IMR-90 (cell line): ENCODE measurements at regions not wholly inside any gene's neighbourhood (a gene's known extent, or its start where the extent isn't known, plus 50 kb on each side); places are given as distances from the start of the nearest gene placed in this dataset.

Experiments used
- CEBPB ChIP-seq: IDR thresholded peaks from 2 replicates; pipeline ENCODE4 v1.6.1; 2012; ENCODE audit warnings: low read depth, low read length, improper control_type of control experiment
- CTCF ChIP-seq: conservative IDR thresholded peaks from 2 replicates; pipeline ENCODE4 v1.5.1; 2012; ENCODE audit warnings: mild to moderate bottlenecking, low read depth, low read length, improper control_type of control experiment
- MAZ ChIP-seq: IDR thresholded peaks from 2 replicates; pipeline ENCODE4 v1.6.1; 2012; ENCODE audit warnings: low read depth, mild to moderate bottlenecking, low read length, improper control_type of control experiment, moderate library complexity, borderline replicate concordance
- MXI1 ChIP-seq: IDR thresholded peaks from 2 replicates; pipeline ENCODE4 v1.6.1; 2012; ENCODE audit warnings: low read depth, mild to moderate bottlenecking, low read length, moderate library complexity, borderline replicate concordance
- POLR2A ChIP-seq: IDR thresholded peaks from 2 replicates; pipeline ENCODE4 v1.6.1; 2012; ENCODE audit warnings: mild to moderate bottlenecking, low read depth, low read length
- RFX5 ChIP-seq: IDR thresholded peaks from 2 replicates; pipeline ENCODE4 v1.8.0; 2012; ENCODE audit warnings: low read depth, mild to moderate bottlenecking, low read length, moderate library complexity
- TF ChIP-seq, protein P1 (sequence below): fragments of 150-350 bp; IDR thresholded peaks from 2 replicates; pipeline ENCODE4 v1.6.1; 2017; ENCODE audit warnings: mild to moderate bottlenecking, antibody characterized with exemption, low read length, low read depth

DNA sequence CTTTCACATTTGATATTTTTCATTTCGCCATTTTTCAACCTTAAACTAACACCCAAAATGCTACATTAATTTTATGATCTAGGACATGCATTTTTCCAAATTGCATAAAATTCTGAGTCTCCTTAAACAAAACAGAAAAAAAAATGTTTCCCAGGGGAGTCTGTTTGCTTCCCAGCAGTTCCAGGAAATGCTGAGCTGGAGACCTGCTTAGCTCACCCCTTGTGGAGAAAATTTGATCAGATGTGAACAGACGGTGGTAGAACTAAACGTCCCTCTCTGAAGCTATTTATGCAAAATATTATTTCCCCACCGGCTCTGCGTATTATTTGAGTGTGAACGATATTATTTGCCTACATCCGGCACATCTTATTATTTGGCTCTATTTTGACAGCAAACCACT is 74.9 kb upstream of the AGAP1 start:
- TF ChIP-seq CTCF (no peak), RFX5 (no peak), POLR2A (no peak), MXI1 (no peak), CEBPB (no peak), MAZ (no peak)
- TF ChIP-seq, protein P1, sequence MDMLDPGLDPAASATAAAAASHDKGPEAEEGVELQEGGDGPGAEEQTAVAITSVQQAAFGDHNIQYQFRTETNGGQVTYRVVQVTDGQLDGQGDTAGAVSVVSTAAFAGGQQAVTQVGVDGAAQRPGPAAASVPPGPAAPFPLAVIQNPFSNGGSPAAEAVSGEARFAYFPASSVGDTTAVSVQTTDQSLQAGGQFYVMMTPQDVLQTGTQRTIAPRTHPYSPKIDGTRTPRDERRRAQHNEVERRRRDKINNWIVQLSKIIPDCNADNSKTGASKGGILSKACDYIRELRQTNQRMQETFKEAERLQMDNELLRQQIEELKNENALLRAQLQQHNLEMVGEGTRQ: no peak
